BLaER1 (cell line): ENCODE measurements at regions not wholly inside any gene's neighbourhood (a gene's known extent, or its start where the extent isn't known, plus 50 kb on each side); places are given as distances from the start of the nearest gene placed in this dataset.

ENCODE experiments used
- H3K27ac ChIP-seq: shearing (Covaris generic); formaldehyde crosslinking; 2 replicates; pipeline ENCODE4 v1.8.1; 2022
- H3K27me3 ChIP-seq: shearing (Covaris generic); formaldehyde crosslinking; 2 replicates; pipeline ENCODE4 v1.8.1; 2022
- H3K36me3 ChIP-seq: shearing (Covaris generic); formaldehyde crosslinking; 2 replicates; pipeline ENCODE4 v1.8.1; 2022
- H3K4me1 ChIP-seq: shearing (Covaris generic); formaldehyde crosslinking; 2 replicates; pipeline ENCODE4 v1.8.1; 2022
- H3K4me2 ChIP-seq: shearing (Covaris generic); formaldehyde crosslinking; 2 replicates; pipeline ENCODE4 v1.8.1; 2022
- H3K4me3 ChIP-seq: shearing (Covaris generic); formaldehyde crosslinking; 2 replicates; pipeline ENCODE4 v1.8.1; 2022
- H3K9ac ChIP-seq: shearing (Covaris generic); formaldehyde crosslinking; 2 replicates; pipeline ENCODE4 v1.8.1; 2022
- H3K9me3 ChIP-seq: shearing (Covaris generic); formaldehyde crosslinking; 2 replicates; pipeline ENCODE4 v1.8.1; 2022
- H4K20me1 ChIP-seq: shearing (Covaris generic); formaldehyde crosslinking; 2 replicates; pipeline ENCODE4 v1.8.1; 2022
- Cebpa-rat ChIP-seq: shearing (Covaris generic); IDR thresholded peaks from 2 replicates; pipeline ENCODE4 v1.8.1; 2022

- Histone ChIP-seq H3K36me3 (no peaks in the 10 kb centered on the region), H4K20me1 (no peaks in the 10 kb centered on the region), H3K27me3 (no peaks in the 10 kb centered on the region), H3K27ac (no peak overlapping the region), H3K4me2 (no peak overlapping the region), H3K4me3 (no peak overlapping the region), H3K4me1 (no peaks in the 10 kb centered on the region), H3K9ac (no peak overlapping the region), H3K9me3 (no peaks in the 10 kb centered on the region)
- TF ChIP-seq Cebpa-rat = no peak
These were observed 634.4 kb upstream of the MMS22L start for GRCh38 chr6:97917369-97917768.

DNA sequence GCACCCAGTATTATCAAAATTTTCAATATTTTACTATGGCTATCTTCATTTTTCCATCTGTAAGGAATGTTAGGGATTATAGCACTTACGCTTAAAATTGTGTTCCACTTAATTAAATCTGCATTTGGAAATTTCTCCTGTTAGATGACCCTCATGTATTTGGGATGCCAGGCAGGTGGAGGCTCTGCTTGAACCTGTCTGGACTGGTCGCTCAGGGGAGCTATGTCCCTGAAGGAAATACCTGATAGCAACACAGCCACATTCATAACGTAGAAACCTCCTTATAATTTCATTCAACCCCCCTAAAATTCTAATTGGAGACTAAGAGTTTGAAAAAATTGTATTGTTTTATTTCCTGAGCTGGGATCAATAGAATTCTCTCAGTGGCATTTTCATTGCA, 636.0 kb upstream of the MMS22L start:
- Histone ChIP-seq H4K20me1 (no peaks in the 10 kb centered on the region), H3K27me3 (no peaks in the 10 kb centered on the region), H3K4me3 (no peak overlapping the region), H3K9me3 (no peaks in the 10 kb centered on the region), H3K27ac (no peak overlapping the region), H3K4me1 (no peaks in the 10 kb centered on the region), H3K4me2 (no peak overlapping the region), H3K9ac (no peak overlapping the region), H3K36me3 (no peaks in the 10 kb centered on the region)
- no peak for TF ChIP-seq Cebpa-rat

DNA sequence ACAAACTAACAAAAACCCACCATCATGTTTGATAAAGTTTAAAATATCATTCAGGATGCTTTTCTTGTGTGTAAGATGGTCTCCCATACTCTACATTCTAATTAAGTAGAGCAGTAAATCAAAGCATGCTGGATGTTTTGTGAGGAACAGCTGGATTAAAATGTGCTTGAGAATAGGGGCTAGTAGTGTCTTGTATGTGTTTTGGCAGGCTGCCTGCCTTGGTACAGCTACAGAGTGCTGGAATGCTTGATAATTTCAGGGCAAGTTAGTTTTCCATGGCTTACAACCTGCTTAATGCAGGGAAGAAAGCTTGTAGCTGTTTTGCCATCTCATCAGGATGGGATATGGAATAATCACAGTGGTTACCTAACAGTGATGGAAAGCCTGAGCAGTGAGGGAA, 636.6 kb upstream of the MMS22L start:
- no peaks in the 10 kb centered on the region for H4K20me1 ChIP-seq
- H3K4me1 ChIP-seq = no peaks in the 10 kb centered on the region
- H3K4me2 ChIP-seq = no peak overlapping the region
- TF ChIP-seq Cebpa-rat = no peak
- H3K9ac ChIP-seq = no peak overlapping the region
- no peak overlapping the region for H3K4me3 ChIP-seq
- no peaks in the 10 kb centered on the region for H3K27me3 ChIP-seq
- no peaks in the 10 kb centered on the region for H3K9me3 ChIP-seq
- H3K27ac ChIP-seq = no peak overlapping the region
- H3K36me3 ChIP-seq = no peaks in the 10 kb centered on the region

- H3K9ac ChIP-seq = no peak overlapping the region
- H3K27me3 ChIP-seq = no peaks in the 10 kb centered on the region
- no peaks in the 10 kb centered on the region for H4K20me1 ChIP-seq
- no peaks in the 10 kb centered on the region for H3K9me3 ChIP-seq
- TF ChIP-seq Cebpa-rat = no peak
- no peak overlapping the region for H3K4me2 ChIP-seq
- H3K4me1 ChIP-seq = no peaks in the 10 kb centered on the region
- H3K27ac ChIP-seq = no peak overlapping the region
- no peaks in the 10 kb centered on the region for H3K36me3 ChIP-seq
- H3K4me3 ChIP-seq = no peak overlapping the region
These were observed 640.2 kb upstream of the MMS22L start for GRCh38 chr6:97923249-97923648.

DNA sequence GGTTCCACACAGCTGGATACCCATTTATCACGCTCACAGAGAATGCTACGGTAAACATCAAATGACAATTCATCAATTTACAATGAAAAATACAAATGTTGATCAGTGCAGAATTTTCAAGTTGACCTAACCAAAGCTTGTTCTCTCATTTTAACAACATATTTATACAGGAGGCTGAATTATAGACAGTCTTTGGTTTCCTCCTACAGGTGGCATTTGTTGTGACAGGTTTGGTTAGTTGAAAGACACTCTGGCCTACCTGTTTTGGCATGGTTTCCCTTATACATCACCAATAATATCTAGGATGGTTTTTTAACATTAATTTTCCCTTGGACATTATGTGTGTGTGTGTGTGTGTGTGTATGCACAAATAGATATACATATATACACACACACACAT, 642.5 kb upstream of the MMS22L start:
- Histone ChIP-seq H4K20me1 (no peaks in the 10 kb centered on the region), H3K4me3 (no peak overlapping the region), H3K9me3 (no peaks in the 10 kb centered on the region), H3K9ac (no peak overlapping the region), H3K27me3 (no peaks in the 10 kb centered on the region), H3K4me1 (no peaks in the 10 kb centered on the region), H3K36me3 (no peaks in the 10 kb centered on the region), H3K27ac (no peak overlapping the region), H3K4me2 (no peak overlapping the region)
- no peak for TF ChIP-seq Cebpa-rat

DNA sequence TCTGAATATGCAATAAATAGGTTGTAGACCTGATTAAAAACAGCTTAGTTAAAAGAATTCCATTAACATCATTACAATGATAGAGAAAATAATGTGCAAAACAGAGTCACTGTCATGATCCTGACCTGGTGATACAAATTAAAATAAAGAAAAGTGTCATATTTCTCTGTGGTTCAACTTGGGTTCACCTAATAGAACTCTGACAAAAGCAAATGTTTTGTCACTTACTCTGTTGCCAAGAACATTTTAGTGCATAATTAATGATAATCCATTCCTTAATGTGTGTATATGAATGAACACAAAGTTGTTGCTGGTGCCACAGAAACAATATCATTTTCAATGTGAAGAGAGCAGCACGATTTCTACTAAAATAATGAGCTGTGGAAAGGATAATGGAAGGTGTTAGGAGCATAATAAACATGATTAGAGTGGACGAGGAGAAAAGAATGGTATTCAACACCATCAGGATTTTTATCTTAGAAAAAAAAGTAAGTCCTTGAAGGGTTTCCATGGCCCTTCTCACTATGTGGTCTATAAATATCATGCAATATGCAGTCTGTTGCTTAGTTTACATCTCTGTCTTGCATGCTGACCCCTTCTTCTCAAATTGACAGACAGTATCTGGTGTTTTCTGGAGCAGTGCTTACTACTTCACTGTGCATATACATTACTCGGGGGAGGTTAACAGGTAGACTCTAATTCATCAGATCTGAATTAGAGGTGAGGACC, 656.6 kb upstream of the MMS22L start:
- Histone ChIP-seq H3K27me3 (no peaks in the 10 kb centered on the region), H3K9me3 (no peaks in the 10 kb centered on the region), H3K4me1 (no peaks in the 10 kb centered on the region), H3K9ac (no peak overlapping the region), H3K36me3 (no peaks in the 10 kb centered on the region), H3K4me2 (no peak overlapping the region), H3K27ac (no peak overlapping the region), H3K4me3 (no peak overlapping the region), H4K20me1 (no peaks in the 10 kb centered on the region)
- TF ChIP-seq Cebpa-rat = no peak

- no peak overlapping the region for H3K27ac ChIP-seq
- H3K4me2 ChIP-seq = no peak overlapping the region
- no peak overlapping the region for H3K4me3 ChIP-seq
- no peaks in the 10 kb centered on the region for H3K36me3 ChIP-seq
- no peaks in the 10 kb centered on the region for H3K4me1 ChIP-seq
- no peaks in the 10 kb centered on the region for H4K20me1 ChIP-seq
- TF ChIP-seq Cebpa-rat = no peak
- H3K27me3 ChIP-seq = no peaks in the 10 kb centered on the region
- no peaks in the 10 kb centered on the region for H3K9me3 ChIP-seq
- no peak overlapping the region for H3K9ac ChIP-seq
These were observed 664.8 kb upstream of the MMS22L start for GRCh38 chr6:97947841-97948240.

- no peak for TF ChIP-seq Cebpa-rat
- no peak overlapping the region for H3K4me2 ChIP-seq
- no peak overlapping the region for H3K27ac ChIP-seq
- H3K4me3 ChIP-seq = no peak overlapping the region
- no peaks in the 10 kb centered on the region for H3K9me3 ChIP-seq
- no peaks in the 10 kb centered on the region for H3K36me3 ChIP-seq
- H4K20me1 ChIP-seq = no peaks in the 10 kb centered on the region
- H3K9ac ChIP-seq = no peak overlapping the region
- no peaks in the 10 kb centered on the region for H3K27me3 ChIP-seq
- no peaks in the 10 kb centered on the region for H3K4me1 ChIP-seq
These were observed 675.1 kb upstream of the MMS22L start for GRCh38 chr6:97958134-97958533.

DNA sequence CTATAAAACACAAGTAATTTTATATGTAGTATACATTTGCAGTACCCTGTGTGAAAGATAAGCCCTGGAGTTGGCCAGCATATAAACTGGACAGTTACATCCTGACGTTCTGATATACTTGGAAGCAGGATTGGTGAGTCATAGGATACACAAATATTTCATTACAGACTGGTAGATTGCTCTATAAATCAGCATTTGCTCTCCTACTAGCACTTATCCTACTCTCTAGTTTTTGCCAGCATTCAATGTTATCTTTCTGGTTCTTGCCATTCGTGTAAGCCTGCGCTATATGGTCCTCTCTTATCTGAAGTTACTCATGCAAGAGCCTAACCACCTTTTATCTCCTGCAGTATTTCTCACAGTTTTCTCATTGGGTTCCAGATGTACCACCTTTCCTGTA, 680.2 kb upstream of the MMS22L start:
- Histone ChIP-seq H3K36me3 (no peaks in the 10 kb centered on the region), H3K4me2 (no peak overlapping the region), H3K4me1 (no peaks in the 10 kb centered on the region), H3K4me3 (no peak overlapping the region), H4K20me1 (no peaks in the 10 kb centered on the region), H3K9ac (no peak overlapping the region), H3K9me3 (no peaks in the 10 kb centered on the region), H3K27ac (no peak overlapping the region), H3K27me3 (no peaks in the 10 kb centered on the region)
- TF ChIP-seq Cebpa-rat = no peak

DNA sequence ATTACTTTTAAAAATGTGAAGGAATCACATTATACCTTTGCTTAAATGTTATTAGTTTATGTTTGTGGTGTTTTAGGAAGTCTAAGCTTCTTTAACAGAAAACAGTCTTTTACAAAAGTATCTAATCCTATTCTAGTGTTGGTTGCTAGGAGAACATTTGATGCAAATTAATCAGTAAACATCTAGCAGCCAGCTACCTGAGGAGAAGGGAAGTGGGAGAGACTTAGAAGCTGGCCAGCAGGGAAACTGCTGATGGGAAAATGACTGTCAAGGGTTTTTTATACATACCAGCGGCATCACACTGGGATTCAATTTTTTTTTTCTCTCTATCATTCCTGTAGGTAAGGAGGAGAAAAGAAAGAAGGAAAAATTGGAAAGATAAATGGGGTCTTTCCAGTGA, 686.0 kb upstream of the MMS22L start:
- no peaks in the 10 kb centered on the region for H3K27me3 ChIP-seq
- H3K4me3 ChIP-seq = no peak overlapping the region
- no peaks in the 10 kb centered on the region for H4K20me1 ChIP-seq
- H3K27ac ChIP-seq = no peak overlapping the region
- no peak for TF ChIP-seq Cebpa-rat
- H3K36me3 ChIP-seq = no peaks in the 10 kb centered on the region
- H3K4me1 ChIP-seq = no peaks in the 10 kb centered on the region
- no peaks in the 10 kb centered on the region for H3K9me3 ChIP-seq
- H3K9ac ChIP-seq = no peak overlapping the region
- H3K4me2 ChIP-seq = no peak overlapping the region

- no peaks in the 10 kb centered on the region for H3K4me1 ChIP-seq
- no peak overlapping the region for H3K4me3 ChIP-seq
- H3K9me3 ChIP-seq = no peaks in the 10 kb centered on the region
- no peak overlapping the region for H3K4me2 ChIP-seq
- TF ChIP-seq Cebpa-rat = no peak
- no peak overlapping the region for H3K27ac ChIP-seq
- no peaks in the 10 kb centered on the region for H3K36me3 ChIP-seq
- no peaks in the 10 kb centered on the region for H3K27me3 ChIP-seq
- no peak overlapping the region for H3K9ac ChIP-seq
- no peaks in the 10 kb centered on the region for H4K20me1 ChIP-seq
These were observed 694.1 kb upstream of the MMS22L start for GRCh38 chr6:97977084-97977483.
